ENCODE measurements at regions not wholly inside any gene's neighbourhood (a gene's known extent, or its start where the extent isn't known, plus 50 kb on each side); places are given as distances from the start of the nearest gene placed in this dataset.

DNA sequence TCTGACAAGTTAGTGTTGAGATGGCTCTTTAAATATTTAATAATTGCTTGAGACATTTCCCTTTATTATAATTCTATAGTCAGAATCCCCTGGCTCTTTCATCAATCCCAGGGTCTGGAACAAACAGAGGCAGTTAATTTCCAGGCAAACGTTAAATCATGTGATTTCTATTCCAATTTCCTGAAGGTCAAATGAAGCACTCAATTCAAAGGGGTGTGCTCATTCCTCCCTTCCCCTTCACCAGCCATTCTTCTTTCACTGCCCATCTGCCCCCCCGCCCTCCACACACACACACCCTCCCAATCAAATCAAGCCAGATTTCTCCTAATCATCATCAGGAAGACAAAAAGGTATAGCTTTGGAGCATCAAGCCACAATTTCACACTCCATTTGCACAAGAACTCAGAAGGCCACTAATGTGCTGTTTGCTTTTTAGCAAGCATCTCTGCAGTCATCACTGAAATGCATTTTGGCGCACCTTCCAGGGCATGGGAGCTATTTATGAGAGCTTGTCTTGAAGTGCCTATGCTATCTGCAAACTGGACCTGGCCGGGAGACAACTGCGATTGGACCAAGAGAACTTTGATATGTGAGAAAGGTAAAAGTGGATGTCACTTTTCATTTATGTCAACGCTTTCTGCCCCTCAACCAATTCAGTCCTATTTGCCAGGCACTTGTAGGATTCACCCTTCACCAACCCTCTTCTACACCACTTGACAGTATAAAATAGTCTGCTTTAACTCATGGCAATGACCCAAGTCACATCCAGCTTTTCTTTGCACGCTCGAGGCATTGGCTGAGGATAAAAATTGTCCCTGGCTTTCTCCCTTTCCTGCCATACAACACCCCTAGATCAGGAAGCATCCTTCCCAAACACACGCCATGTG, 315.1 kb upstream of the API5 start:
- TF ChIP-seq EZH2 (IDR thresholded peaks at IDR 0.05; ENCODE audit: borderline replicate concordance, low read depth, low read length, severe bottlenecking): no peak
- TF ChIP-seq POLR2AphosphoS5 (IDR thresholded peaks at IDR 0.05; ENCODE audit: insufficient read depth, low read depth, low read length): no peak
- TF ChIP-seq, protein P1, sequence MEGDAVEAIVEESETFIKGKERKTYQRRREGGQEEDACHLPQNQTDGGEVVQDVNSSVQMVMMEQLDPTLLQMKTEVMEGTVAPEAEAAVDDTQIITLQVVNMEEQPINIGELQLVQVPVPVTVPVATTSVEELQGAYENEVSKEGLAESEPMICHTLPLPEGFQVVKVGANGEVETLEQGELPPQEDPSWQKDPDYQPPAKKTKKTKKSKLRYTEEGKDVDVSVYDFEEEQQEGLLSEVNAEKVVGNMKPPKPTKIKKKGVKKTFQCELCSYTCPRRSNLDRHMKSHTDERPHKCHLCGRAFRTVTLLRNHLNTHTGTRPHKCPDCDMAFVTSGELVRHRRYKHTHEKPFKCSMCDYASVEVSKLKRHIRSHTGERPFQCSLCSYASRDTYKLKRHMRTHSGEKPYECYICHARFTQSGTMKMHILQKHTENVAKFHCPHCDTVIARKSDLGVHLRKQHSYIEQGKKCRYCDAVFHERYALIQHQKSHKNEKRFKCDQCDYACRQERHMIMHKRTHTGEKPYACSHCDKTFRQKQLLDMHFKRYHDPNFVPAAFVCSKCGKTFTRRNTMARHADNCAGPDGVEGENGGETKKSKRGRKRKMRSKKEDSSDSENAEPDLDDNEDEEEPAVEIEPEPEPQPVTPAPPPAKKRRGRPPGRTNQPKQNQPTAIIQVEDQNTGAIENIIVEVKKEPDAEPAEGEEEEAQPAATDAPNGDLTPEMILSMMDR (IDR thresholded peaks at IDR 0.05; ENCODE audit: extremely low read depth in 1 of 2, insufficient read depth in 1 of 2, low read depth in 1 of 2, low read length in 2 of 2): no peak
- TF ChIP-seq FOS (IDR thresholded peaks at IDR 0.05; ENCODE audit: borderline replicate concordance, insufficient read depth, low read length): no peak
- TF ChIP-seq POLR2A (IDR thresholded peaks at IDR 0.05; ENCODE audit: low read depth, low read length): no peak

Measured in endothelial cell of umbilical vein (primary cell).